GM12801 (cell line): ENCODE measurements at regions not wholly inside any gene's neighbourhood (a gene's known extent, or its start where the extent isn't known, plus 50 kb on each side); places are given as distances from the start of the nearest gene placed in this dataset.

Experiments used
- CTCF ChIP-seq: IDR thresholded peaks from one replicate; pipeline ENCODE4 v1.5.1; 2011; ENCODE audit warnings: control low read depth; ENCODE audit not compliant: insufficient read length; ENCODE audit errors: extremely low read depth

GRCh38 chr3:182292591-182292990 is 500.7 kb upstream of the ATP11B start:
- no peak for TF ChIP-seq CTCF

GRCh38 chr3:182294256-182294655 is 499.0 kb upstream of the ATP11B start:
- TF ChIP-seq CTCF, result no peak

GRCh38 chr3:182294696-182295095 is 498.6 kb upstream of the ATP11B start:
- no peak for TF ChIP-seq CTCF

- no peak for TF ChIP-seq CTCF
These were observed 493.0 kb upstream of the ATP11B start for GRCh38 chr3:182300266-182300665.

GRCh38 chr3:182303169-182303568 is 490.1 kb upstream of the ATP11B start:
- no peak for TF ChIP-seq CTCF

- no peak for TF ChIP-seq CTCF
These were observed 487.2 kb upstream of the ATP11B start for GRCh38 chr3:182305881-182306665.

GRCh38 chr3:182308328-182308727 is 485.0 kb upstream of the ATP11B start:
- TF ChIP-seq CTCF, result no peak
